Sigmoid colon (tissue), 6 donors: ENCODE measurements at regions not wholly inside any gene's neighbourhood (a gene's known extent, or its start where the extent isn't known, plus 50 kb on each side); places are given as distances from the start of the nearest gene placed in this dataset.

ENCODE experiments used
- DNase-seq: peaks from one replicate; pipeline ENCODE4 v3.0.0-alpha.2; 2019
- H3K27ac ChIP-seq, 4 donors: fragments of 200-600 bp; sonication (generic); one replicate each; pipeline ENCODE4 v1.5.1; 2016 to 2019; ENCODE audit warnings: mild to moderate bottlenecking in 1 of 4
- H3K27me3 ChIP-seq, 3 donors: fragments of 200-600 bp; sonication (generic); one replicate each; pipeline ENCODE4 v1.5.1; 2019; ENCODE audit warnings: mild to moderate bottlenecking in 1 of 3
- H3K36me3 ChIP-seq, 4 donors: fragments of 200-600 bp; sonication (generic); one replicate each; pipeline ENCODE4 v1.5.1; 2016 to 2019
- H3K4me1 ChIP-seq, 4 donors: fragments of 200-600 bp; sonication (generic); one replicate each; pipeline ENCODE4 v1.5.1; 2017 to 2019
- H3K4me3 ChIP-seq, 4 donors: fragments of 200-600 bp; sonication (generic); one replicate each; pipeline ENCODE4 v1.5.1; 2017 to 2019; ENCODE audit warnings: mild to moderate bottlenecking in 2 of 4, moderate library complexity in 1 of 4
- H3K9me3 ChIP-seq, 4 donors: fragments of 200-600 bp in 3 of 4; sonication (generic) in 3 of 4; one replicate each; pipeline versions ENCODE4 v1.5.1 to v1.6.1; 2013 to 2019
- CTCF ChIP-seq, 4 experiments: fragments of 450-650 bp in 3 of 4; fragments of 200-600 bp in 1 of 4; IDR thresholded peaks; one replicate each; pipeline ENCODE4 v1.5.1; 2016 to 2019; ENCODE audit warnings: antibody characterized with exemption in 4 of 4, mild to moderate bottlenecking in 3 of 4, moderate library complexity in 2 of 4
- EP300 ChIP-seq, 4 donors: sonication (generic); formaldehyde crosslinking; IDR thresholded peaks; one replicate each; pipeline ENCODE4 v1.6.1; 2017; ENCODE audit warnings: antibody characterized with exemption in 4 of 4
- POLR2A ChIP-seq, 2 donors: fragments of 450-650 bp; IDR thresholded peaks; one replicate each; pipeline ENCODE4 v1.6.1; 2016; ENCODE audit warnings: antibody characterized with exemption in 2 of 2, mild to moderate bottlenecking in 2 of 2, moderate library complexity in 2 of 2
- POLR2AphosphoS5 ChIP-seq, 4 donors: sonication (generic); formaldehyde crosslinking; IDR thresholded peaks; one replicate each; pipeline ENCODE4 v1.6.1; 2017; ENCODE audit warnings: antibody characterized with exemption in 4 of 4
- WGBS, 2 donors: extraction: QIAGEN DNeasy Blood & Tissue Kit; methylation state at CpG; one replicate each; pipeline ENCODE4 v1.1.7; 2013; 5-methylcytosine and 5-hydroxymethylcytosine counted together
- intact Hi-C: fragments of 100-400 bp; cut with DNase I; formaldehyde crosslinking; loops from one replicate; pipeline ENCODE4 v1.15.1; 2023
- donor health status: healthy with polysubstance abuse.
- donor health status: healthy.

DNA sequence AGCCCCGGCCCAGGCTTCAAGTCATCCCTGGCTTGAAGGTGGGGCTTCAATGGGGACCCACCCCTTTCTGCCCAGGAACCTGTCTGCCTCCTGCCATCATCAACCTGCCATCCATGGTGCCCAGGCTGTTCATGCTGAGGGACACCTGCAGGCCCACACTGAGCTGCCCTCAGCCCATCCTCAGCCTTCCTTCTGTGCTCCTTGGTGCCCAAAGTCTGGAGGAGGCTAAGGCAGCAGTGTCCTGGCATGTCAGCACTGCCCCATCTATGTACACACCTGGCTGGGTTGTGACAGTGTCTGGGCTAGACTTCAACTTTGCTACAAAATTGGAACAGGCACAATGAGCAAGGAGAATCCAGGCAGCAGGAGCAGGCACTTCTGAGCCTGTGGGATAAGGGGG, 745.3 kb upstream of the EPHA6 start:
- intact Hi-C loops: no loop called here
- Histone ChIP-seq H3K4me1 (peaks cover 0 to 3% (median 0%) of the 10 kb centered on the region in 4 donors), H3K4me3 (no peak overlapping the region), H3K27me3 (no peaks in the 10 kb centered on the region), H3K36me3 (no peaks in the 10 kb centered on the region), H3K27ac (no peak overlapping the region), H3K9me3 (peaks cover 0 to 3% (median 0%) of the 10 kb centered on the region in 4 donors)
- 93 to 98% methylated on average over 1 of the region's 1 CpG for WGBS, 2 donors
- no peak for DNase-seq
- no peak for TF ChIP-seq POLR2A (IDR thresholded peaks at IDR 0.05)
- no peak for TF ChIP-seq EP300 (IDR thresholded peaks at IDR 0.05)
- no peak for TF ChIP-seq CTCF (IDR thresholded peaks at IDR 0.05)
- TF ChIP-seq POLR2AphosphoS5 (IDR thresholded peaks at IDR 0.05): no peak

GRCh38 chr3:96070678-96071077, 743.7 kb upstream of the EPHA6 start:
- no peak for DNase-seq
- intact Hi-C loops: no loop called here
- H3K27me3 ChIP-seq: no peaks in the 10 kb centered on the region
- H3K4me3 ChIP-seq: no peak overlapping the region
- H3K4me1 ChIP-seq: peaks cover 0 to 3% (median 0%) of the 10 kb centered on the region in 4 donors
- H3K9me3 ChIP-seq: peaks cover 0 to 3% (median 0%) of the 10 kb centered on the region in 4 donors
- TF ChIP-seq POLR2AphosphoS5 (IDR thresholded peaks at IDR 0.05) (peak in 1 of 4 donors; percentile 31), CTCF (IDR thresholded peaks at IDR 0.05) (no peak)
- no peak overlapping the region for H3K27ac ChIP-seq
- no peaks in the 10 kb centered on the region for H3K36me3 ChIP-seq

GRCh38 chr3:96071097-96071496, 743.3 kb upstream of the EPHA6 start:
- intact Hi-C loops: no loop called here
- TF ChIP-seq POLR2A (IDR thresholded peaks at IDR 0.05): no peak
- no peak for TF ChIP-seq POLR2AphosphoS5 (IDR thresholded peaks at IDR 0.05)
- TF ChIP-seq CTCF (IDR thresholded peaks at IDR 0.05): no peak
- TF ChIP-seq EP300 (IDR thresholded peaks at IDR 0.05): no peak
- 57 to 71% methylated on average over 5 of the region's 5 CpGs for WGBS, 2 donors
- no peaks in the 10 kb centered on the region for H3K36me3 ChIP-seq
- H3K9me3 ChIP-seq: peaks cover 0 to 3% (median 0%) of the 10 kb centered on the region in 4 donors
- no peak overlapping the region for H3K27ac ChIP-seq
- H3K4me1 ChIP-seq: peaks cover 0 to 3% (median 0%) of the 10 kb centered on the region in 4 donors
- no peak for DNase-seq
- H3K4me3 ChIP-seq: no peak overlapping the region
- no peaks in the 10 kb centered on the region for H3K27me3 ChIP-seq

GRCh38 chr3:96072226-96072625, 742.2 kb upstream of the EPHA6 start:
- intact Hi-C loops: no loop called here
- DNase-seq: no peak
- no peak overlapping the region for H3K4me3 ChIP-seq

More at GRCh38 chr3:96072226-96072625, 742.2 kb upstream of the EPHA6 start:
- H3K27ac ChIP-seq: no peak overlapping the region
- H3K4me1 ChIP-seq: peaks cover 0 to 3% (median 0%) of the 10 kb centered on the region in 4 donors
- peaks cover 0 to 3% (median 0%) of the 10 kb centered on the region in 4 donors for H3K9me3 ChIP-seq
- H3K36me3 ChIP-seq: no peaks in the 10 kb centered on the region
- no peaks in the 10 kb centered on the region for H3K27me3 ChIP-seq
- TF ChIP-seq EP300 (IDR thresholded peaks at IDR 0.05) (no peak), POLR2A (IDR thresholded peaks at IDR 0.05) (no peak), POLR2AphosphoS5 (IDR thresholded peaks at IDR 0.05) (no peak), CTCF (IDR thresholded peaks at IDR 0.05) (no peak)
